GM13976 (cell line): ENCODE measurements at regions not wholly inside any gene's neighbourhood (a gene's known extent, or its start where the extent isn't known, plus 50 kb on each side); places are given as distances from the start of the nearest gene placed in this dataset.

Source experiments
- DNase-seq: peaks from one replicate; pipeline ENCODE4 v3.0.0; 2012; ENCODE audit warnings: low spot score
- CTCF ChIP-seq: IDR thresholded peaks from 2 replicates; pipeline ENCODE4 v1.5.1; 2012; ENCODE audit warnings: borderline replicate concordance, mild to moderate bottlenecking; ENCODE audit not compliant: insufficient read depth; ENCODE audit errors: extremely low read depth, missing control alignments, control extremely low read depth
- in situ Hi-C: fragments of 300-500 bp; cut with MboI; formaldehyde crosslinking; loops from one replicate; pipeline ENCODE4 v1.12.0; 2022; ENCODE audit warnings: low sequenced_read_pairs, mixed read lengths, inconsistent platforms; ENCODE audit not compliant: unreplicated experiment

- DNase-seq = no peak
- in situ Hi-C loops = no loop called here
- no peak for TF ChIP-seq CTCF
Observed at GRCh38 chr5:74367241-74367733, 273.2 kb downstream of the ENC1 start.

DNA sequence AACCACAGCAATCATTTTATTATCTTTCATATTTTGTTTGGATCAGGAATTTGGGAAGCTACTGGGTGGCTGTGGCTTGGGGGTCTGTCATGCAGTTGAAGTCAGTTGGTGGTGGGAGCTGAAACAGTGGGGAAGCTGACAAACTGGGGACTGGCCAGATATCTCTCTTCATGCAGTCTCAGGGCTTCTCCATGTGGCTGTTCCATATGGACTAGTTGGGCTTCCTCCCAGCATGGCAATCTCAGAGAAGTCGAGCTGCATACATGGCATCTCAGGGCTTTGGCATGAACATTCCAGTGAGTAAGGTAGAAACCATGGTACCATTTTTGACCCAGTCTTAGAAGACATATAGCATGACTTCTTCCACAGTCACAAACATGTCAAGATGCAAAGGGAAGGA, 274.8 kb downstream of the ENC1 start:
- DNase-seq = no peak
- in situ Hi-C loops = no loop called here
- TF ChIP-seq CTCF = no peak

DNA sequence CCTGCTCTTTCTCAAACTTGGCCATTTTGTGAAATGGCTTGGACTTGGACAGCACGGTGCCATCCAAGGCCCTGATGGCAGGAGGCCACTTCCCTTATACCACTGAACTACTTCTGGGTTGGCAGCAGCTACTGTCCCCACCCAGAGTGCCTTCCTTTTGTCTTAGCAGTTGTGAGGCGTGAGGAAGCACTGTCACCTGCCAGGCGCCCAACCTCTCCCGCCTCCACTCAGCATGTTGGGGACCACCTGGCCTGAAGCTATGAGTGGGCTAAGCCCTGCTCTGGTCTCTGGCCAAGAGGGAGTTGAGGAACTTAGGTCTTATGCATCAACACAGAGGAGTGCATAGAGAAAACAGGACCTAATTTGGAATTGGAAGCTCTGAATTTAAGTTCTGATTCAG, 276.0 kb downstream of the ENC1 start:
- TF ChIP-seq CTCF = no peak
- in situ Hi-C loops = no loop called here
- DNase-seq = no peak

- DNase-seq = no peak
- in situ Hi-C loops = no loop called here
- TF ChIP-seq CTCF = no peak
Observed at GRCh38 chr5:74363603-74364205, 276.8 kb downstream of the ENC1 start.

DNA sequence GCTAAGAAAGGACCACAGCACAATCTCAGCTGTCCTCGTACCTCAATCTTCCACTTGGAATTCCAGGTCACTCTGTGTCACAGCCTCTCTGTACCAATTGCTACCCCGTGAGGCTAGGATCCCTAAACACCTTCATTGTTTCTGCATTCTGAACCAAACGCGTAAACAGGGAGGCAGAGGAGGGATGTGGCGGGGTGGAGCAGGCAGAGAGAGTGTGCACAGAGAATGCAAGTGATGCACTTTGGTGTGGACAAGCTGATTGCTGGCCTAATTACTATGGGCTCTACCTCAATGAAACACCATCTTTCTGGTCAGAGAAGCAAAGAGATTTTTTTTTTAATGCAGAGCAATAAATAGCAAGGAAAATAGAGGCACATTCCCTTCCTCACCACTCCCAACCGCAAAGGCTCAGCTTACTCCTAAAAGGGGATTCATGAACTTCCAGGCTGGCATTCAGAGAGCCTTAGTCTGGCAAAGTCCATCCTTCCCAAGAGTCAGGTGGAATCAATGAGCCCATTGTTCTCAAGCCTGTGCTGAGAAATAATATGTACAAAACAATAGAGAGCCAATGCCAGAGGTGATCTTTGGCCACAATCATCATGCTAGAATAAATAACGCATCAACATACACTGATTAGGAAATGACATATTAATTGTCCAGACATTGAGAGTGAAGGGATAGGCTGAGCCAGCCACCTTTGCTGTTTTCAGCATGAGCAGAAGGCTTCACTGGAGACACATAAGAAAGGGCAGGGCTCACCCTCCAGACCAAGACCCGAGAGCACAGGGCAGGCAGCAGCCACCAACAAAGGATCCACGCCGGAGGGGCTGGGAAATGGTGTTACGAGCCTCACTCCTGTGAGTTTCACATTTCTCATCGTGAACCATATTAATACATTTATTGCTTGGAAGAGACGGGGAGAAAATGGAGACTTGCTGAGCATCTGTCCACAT, 278.8 kb downstream of the ENC1 start:
- TF ChIP-seq CTCF = no peak
- no peak for DNase-seq
- in situ Hi-C loops = no loop called here

DNA sequence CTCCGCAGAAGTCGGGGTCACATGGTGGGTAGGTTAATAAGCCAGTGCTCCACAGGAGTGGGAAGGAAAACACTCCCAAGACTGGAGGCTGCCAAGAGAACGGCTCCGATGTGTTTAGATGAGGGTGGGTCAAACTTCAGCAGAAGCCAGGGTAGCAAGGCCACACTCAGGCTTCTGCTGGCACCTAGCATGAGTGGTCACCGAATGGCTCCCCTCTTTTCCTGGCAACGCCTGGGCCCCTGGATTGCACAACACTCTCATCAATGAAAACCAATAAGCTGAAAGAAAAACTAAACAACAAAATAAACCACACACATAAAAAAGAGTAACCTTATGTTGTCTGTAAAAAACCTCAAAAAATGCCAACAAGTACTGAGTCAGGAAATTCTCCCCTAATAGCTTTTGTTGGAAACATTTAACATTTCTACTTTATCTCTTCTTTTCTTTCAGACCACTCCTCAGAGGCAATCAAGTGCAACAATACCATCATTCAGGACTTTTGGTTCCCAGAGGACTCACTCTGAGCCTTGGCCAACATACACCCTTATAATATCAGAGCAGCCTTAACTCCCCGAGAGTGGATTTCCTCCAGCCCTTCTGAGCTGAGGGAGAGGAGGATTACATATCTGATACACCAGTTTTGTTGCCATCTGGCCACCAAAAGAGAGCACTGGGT, 279.9 kb downstream of the ENC1 start:
- in situ Hi-C loops = no loop called here
- TF ChIP-seq CTCF = no peak
- no peak for DNase-seq
